GM18508 (cell line): ENCODE measurements at regions not wholly inside any gene's neighbourhood (a gene's known extent, or its start where the extent isn't known, plus 50 kb on each side); places are given as distances from the start of the nearest gene placed in this dataset.

Experiments
- ATAC-seq: cut with Tn5 transposase; IDR thresholded peaks from one replicate; pipeline ENCODE4 v1.9.1; 2021; ENCODE audit warnings: moderate number of reproducible peaks; ENCODE audit not compliant: insufficient read depth, unreplicated experiment

DNA sequence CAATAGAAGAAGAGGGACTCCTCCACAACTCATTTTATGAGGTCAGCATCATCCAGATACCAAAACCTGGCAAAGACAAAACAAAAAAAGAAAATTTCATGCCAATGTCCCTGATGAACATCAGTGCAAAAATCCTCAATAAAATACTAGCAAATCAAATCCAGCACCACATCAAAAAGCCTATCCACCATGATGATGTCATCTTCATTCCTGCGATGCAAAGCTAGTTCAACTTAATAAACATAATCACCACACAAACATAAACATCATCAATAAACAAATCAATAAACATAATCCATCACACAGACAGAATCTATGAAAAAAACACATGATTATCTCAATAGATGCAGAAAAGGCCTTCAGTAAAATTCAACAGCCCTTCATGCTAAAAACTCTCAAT is 342.1 kb downstream of the RSL24D1 start:
- no peak for ATAC-seq

DNA sequence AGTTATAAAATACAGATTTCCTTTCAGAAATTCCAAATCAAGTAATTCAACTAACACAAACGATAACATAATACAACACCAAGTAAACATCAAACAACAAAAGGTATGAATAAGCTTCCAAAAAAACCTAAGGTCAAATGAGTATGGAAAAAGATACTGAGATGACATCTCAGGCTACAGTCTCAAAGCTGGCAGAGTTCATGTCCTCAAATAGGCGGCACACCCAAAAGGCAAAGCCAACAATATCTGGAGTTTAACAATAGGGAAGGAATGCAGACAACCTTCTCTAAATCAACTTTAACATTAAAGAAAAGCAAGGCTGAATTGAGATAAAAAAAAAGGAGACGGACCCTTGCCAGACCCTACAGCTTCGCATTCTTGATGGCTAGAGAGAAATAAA is 346.6 kb downstream of the RSL24D1 start:
- ATAC-seq = no peak

DNA sequence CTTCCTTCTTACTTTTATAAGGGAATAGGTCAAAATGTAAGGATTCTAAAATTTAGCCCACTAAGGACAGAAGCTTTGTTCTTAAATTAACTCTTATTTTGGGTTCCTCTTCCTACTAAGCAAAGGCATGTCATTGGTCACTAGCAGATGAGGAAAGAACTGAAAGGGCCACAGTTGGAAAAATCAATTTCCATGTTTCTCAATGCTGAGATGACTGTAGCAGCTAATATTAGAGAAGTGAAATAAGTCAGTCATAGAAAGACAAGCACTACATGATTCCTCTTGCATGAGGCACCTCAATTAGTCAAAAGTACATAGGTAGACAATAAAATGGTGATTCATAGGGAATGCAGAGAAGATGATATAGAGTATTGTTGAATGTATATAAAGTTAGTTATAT is 353.7 kb downstream of the RSL24D1 start:
- no peak for ATAC-seq

DNA sequence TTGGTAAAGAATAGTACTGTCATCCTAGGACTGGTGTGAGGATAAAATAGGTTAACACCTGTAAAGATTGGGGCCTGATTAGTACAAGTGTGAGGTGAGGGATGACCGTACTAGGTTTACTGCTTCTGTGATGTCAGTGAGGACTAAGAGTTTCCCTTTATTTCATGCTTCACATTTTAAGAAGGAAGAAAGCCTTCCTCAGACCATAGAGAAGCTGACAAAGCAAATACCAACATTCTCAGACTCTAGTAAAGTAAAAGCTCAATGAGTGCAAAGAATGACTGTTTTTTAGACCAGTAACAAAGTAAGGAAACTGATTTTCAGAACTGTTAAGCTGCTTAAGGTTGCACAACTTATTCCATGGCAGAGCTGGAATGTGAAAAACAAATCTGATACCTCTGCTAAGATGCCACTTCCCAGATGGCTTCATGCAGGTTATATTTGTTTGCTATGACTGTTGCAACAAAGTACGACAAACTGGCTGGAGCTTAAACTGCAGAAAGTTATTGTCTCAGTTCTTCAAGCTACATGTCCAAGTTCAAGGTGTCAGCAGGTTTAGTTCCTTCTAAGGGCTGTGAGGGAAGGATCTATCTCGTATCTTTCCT is 354.9 kb downstream of the RSL24D1 start:
- no peak for ATAC-seq

DNA sequence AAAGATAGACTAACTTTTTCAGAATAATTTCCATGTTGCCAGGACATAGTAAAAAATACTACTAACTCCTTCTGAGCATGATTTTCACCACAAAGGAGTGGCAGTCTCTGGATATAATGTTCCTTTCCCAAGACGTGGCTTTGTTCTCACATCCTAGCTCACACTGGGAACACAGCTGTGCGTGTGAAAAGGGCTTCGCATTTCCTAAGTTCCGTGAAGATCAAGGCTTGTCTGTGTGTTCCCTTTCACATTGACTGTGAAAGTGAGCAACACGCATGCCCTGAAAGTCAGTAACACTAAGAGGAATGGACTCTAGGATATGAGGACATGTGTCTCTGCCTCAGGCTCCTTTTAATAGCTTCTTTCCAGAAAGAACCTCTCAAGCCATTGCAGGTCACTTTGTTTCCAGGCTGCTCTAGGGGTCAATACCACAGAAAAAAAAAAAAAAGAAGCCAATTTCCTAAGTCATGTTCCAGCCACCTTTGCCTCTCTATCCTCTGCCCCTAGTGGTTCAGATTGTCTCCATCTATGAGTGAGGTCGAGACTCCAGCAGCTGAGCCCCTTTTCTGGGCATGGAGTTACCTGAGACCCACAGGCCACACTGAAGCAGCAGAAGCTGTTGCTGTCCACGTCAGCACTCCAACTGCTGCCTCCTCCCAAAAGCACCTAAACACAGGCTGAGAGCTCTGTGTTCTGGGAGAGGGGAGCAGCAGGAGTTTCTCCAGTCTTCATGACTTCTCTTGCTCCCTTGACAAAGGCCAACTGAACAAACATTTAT is 355.9 kb downstream of the RSL24D1 start:
- ATAC-seq = no peak

DNA sequence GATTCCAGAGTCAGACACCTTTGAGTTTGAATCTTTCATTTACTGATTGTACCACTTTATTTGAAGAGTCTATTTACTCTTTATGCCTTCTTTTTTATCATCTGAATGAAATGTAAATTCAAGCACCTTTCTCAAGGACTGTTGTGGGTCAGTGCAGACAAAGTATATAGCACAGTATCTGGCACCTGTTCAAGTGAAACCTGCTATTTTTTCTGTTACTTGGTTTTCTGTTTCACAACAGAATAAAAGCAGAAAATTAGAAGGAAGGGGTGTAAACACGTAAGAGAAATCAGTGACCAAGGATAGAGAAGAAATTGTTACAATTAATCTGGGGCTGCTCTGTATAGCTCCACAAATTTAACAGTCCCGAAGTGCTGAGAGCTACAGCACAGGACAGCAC is 357.4 kb downstream of the RSL24D1 start:
- no peak for ATAC-seq

DNA sequence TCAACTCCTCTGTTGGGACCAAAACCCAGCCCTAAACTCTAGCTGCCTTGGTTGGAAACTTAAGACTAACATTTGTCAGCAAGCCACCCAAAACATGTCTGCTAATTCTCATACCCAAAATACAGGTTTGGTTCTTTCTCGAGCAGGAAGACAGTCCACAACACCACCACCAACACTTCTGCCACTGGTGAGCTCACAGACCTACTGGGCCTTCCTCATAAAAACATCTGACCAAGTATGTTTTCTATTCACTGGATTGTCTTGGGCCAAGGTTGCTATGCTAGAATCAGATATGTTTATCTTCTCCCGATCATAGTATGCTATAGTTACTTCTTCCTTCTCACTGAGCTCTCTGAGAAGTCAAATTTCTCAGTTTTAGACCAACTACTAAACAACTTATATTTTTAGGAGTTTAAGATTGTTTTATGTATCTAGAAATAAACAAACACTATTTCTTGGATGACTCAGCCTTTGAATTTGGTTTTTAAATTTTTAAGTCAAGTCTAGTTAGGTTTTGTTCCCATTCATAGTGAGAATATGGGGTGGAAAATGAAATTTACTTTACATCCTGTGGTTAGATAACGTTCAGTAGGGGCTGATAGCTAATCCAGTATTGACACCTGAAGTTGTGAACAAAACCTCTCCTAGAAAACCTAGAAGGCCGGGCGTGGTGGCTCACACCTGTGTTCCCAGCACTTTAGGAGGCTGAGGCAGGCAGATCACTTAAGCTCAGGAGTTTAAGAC is 360.5 kb downstream of the RSL24D1 start:
- ATAC-seq = no peak

DNA sequence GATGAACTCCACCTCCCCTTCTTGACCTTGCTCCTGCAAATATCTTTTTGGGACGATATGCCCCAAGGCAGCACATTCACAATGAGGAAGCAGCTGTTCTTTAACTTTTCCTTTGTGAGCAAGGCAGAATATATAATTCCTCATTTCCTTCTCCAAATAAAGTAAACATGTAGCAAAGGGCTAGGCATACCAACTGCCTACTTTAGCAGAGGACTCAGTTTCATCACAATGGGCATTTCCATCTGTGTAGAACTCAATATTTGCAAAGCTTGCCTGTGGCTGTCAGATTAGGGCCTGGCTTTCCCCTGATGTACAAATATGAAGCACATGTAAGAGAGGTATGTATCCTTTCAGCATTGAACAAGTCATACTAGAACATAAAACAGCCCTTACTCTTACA is 366.9 kb downstream of the RSL24D1 start:
- no peak for ATAC-seq

DNA sequence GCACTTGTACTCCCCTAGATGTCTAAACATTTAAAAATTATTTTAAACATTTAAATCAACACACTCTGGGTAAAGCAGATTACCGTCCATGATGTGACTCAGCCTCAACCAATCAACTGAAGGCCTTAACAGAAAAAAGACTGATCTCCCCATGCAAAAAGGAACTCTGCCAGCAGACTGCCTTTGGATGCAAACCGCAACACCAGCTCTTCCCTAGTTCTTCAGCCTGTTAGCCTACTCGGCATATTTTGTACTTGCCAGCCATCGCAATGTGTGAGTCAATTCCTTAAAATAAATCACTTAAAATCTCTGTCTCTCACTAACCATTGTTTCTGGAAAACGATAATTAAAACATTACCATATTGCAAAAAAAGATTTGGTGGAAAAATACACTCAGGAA is 375.9 kb downstream of the RSL24D1 start:
- ATAC-seq = no peak

DNA sequence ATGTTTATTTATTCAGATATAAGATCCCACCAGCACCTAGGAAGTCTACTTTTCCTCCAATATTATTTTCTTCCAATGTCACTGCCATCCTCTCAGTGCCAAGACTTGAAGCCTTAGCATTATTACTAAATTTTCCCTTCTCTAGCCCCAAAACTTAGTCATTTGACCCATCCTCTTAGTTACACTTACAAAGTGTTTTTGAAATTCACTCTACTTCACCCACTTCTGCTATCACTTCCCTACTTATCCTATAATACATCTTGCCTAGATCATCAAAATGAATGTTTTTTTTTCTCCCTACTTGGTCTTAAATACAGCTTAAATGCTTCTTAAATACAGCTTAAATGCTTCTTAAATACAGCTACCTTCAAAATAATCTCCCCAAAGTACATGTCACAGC is 376.6 kb downstream of the RSL24D1 start:
- ATAC-seq = no peak

DNA sequence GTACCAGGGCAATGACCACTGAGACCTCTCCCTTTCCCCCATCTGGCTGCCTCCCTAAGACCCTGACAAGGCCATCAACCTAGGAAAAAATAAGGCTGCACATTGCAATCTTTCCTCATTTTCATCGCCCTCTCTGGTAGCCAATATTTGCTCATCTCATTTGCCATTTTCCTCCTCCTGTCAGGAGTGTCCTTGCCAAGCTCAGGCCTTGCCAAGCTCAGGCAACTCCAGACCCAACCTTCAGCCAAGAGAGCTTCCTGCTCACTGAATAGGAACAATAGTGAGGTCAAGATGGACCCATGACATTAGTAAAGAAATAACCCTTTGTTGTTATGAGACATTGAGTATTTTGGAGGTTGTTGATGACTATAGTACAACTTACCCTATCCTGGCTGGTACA is 380.3 kb downstream of the RSL24D1 start:
- no peak for ATAC-seq

DNA sequence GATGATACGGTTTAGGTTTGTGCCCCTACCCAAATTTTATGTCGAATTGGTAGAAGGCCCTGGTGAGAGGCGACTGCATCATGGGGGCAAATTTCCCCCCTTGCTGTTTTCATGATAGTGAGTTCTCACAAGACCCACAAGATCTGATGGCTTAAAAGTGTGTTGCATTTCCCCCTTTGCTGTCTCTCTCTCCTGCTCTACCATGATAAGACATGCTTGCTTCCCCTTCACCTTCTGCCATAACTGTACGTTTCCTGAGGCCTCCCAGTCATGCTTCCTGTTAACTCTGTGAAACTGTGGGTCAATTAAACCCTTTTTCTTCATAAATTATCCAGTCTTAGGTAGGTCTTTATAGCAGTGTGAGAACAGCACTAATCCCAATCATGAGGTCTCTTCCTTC is 381.2 kb downstream of the RSL24D1 start:
- no peak for ATAC-seq

DNA sequence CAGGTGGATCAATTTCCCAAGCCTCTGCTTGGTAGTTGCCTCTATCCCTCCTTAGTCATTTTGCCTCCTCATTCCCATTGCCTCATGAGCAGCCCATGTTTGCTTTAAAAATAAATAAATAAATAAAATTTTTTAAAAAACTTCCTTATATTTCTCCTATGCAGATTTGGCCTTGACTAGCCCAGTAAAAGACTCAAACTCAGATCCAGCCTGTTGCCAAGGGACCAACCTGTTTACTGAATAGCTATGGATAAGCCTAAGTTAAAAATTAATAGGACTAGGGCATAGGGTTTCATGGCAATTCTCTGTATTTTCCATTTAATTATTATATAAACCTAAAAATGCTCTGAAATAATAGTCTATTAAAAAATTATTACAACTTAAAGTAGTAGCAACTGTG is 384.4 kb downstream of the RSL24D1 start:
- ATAC-seq = no peak

DNA sequence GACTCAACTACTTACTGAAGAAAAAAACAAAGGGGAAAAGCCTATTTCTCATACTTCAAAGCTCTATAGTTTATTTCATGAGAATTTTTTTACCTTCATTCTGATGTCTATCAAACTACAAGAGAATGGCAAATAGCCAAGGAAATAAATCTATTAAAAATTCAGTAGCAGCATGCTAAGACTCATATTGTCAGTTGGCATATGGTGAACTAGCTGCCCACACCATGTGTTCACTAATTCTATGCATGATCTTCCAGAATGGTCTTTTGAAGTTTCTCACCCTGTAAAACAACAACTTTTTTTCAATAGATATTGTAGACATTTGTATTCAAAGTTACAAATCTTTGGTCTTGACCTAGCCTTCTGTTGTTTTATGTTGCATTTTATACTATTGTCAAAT is 386.2 kb downstream of the RSL24D1 start:
- no peak for ATAC-seq

DNA sequence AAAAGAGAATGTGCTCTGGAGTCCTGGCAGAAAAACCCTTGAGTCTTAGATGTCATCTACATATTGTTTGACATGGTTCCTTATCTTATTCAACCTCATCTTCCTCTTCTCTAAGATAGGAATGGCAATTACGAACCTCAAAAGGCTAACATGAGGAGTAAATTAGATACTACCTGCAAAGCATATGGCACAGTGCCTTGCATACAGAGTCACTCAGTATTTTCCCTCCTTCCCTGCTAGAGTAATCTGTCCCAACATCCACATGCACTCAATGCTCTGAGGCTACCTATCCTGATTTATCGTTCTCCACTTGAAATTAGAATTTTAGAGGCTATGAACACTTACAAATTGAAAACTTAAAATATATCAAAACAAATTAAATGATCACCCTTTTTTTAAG is 386.7 kb downstream of the RSL24D1 start:
- ATAC-seq = no peak

DNA sequence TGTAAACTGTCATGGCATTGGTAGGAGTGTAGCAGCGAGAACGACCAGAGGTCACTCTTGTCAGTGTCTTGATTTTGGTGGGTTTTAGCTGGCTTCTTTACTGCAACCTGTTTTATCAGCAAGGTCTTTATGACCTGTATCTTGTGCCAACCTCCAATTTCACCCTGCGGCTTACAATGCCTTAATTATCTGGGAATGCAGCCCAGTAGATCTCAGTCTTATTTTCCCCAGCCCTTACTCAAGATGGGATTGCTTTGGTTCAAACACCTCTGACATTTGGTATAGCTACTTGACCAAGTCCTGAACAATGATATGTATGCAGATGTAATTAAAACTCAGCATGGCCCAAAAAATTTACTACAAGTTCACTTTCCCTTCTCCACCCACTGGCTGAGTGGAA is 388.4 kb downstream of the RSL24D1 start:
- ATAC-seq = no peak

DNA sequence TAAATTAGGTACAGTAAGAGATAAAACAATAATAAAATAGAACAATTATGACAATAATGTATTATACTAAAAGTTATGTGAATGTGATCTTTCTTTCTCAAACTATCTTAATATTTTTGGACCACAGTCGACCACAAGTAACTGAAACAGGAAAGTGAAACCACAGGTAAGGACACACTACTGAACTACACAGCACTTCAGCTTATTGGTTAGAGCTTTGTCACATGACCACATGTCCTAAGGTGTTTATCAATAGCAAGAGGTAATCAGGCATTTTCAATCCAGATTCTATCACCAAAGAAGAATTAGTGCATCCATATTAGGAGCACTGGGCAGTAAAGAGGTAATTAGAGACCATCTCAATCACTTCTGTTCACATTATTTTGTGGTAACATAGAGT is 392.8 kb downstream of the RSL24D1 start:
- no peak for ATAC-seq

DNA sequence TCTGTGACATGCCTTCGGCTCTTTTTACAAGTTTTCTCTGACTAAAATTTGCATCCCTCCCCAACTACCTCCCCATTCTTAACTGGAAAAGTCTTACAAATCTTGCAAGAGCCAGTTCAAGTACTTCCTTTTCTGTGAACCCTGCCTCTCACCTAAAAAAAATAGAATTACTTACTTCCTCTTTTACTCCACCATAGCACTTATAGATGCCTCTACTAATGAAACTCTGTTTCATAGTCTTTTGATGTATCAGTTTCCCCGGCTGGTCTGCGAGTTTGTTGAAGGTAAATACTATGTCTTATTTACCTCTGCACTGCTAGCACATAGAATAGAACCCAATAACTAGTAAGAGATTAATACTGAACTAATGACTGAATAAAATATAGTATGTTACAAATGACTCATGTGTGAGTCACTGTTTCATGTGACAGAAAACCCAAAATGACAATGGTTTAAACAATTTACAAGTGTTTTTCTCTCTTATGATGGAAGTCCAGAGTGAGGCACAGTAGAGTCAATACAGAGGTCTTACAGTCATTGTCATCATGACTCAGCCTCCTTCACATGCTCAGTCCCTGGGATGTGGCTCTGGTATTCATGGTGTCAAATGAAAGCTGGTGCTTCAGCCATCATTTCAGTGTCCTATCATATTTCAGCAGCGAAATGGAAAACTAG is 393.5 kb downstream of the RSL24D1 start:
- peak; percentile 46 for ATAC-seq

DNA sequence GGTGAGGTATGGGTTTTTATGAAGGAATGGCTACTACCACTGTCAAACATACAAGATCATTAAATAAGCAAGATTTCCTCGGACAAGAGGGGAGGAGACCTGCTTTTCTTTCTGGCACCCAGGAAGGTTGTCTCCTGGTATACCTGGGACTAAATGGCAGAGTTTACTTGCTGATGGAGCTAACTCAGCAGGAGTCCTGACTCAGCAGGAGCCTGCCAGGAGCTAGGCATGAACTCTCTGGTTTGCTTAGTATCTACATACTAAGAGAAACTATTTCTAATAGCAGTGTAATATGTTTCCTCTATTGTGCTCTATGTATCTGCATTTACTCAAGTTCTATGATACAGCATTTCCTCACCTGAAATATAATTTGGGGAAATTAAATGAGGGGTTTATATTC is 404.2 kb downstream of the RSL24D1 start:
- no peak for ATAC-seq

DNA sequence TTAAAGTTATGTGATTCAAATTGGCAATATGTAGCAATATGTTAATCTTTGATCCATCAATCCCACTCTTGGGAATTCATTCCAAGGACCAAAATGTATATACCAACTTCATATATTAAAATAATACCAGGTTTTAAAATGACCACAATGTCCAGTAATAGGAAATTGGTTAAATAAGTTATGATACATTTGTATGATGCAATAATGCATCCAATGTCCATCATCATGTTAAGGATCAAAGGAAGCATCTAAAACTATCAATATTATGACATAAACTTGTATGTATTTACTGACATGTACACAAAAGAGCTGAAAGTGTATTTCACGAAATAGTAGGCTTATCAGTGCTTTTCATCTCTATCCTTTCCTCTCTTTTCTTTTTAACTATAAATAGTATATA is 406.0 kb downstream of the RSL24D1 start:
- no peak for ATAC-seq

DNA sequence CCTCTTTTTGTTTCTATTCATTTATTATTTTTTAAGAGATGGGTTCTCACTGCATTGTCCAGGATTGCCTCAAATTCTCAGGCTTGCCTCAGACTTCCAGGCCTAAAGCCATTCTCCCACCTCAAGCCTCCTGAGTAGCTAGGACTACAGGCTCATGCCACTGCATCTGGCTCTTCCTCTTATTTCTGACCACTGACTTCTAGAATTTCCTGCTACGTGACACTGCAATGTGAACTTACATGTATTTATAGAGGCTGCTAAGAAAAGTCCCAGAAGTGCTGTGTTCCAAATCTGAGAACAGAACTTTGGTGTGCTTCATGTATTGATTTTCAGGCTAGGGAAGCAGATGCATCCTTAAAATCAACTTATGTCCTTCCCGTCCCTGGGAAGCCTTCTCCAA is 407.4 kb downstream of the RSL24D1 start:
- ATAC-seq = no peak
